ENCODE measurements at regions not wholly inside any gene's neighbourhood (a gene's known extent, or its start where the extent isn't known, plus 50 kb on each side); places are given as distances from the start of the nearest gene placed in this dataset.

DNA sequence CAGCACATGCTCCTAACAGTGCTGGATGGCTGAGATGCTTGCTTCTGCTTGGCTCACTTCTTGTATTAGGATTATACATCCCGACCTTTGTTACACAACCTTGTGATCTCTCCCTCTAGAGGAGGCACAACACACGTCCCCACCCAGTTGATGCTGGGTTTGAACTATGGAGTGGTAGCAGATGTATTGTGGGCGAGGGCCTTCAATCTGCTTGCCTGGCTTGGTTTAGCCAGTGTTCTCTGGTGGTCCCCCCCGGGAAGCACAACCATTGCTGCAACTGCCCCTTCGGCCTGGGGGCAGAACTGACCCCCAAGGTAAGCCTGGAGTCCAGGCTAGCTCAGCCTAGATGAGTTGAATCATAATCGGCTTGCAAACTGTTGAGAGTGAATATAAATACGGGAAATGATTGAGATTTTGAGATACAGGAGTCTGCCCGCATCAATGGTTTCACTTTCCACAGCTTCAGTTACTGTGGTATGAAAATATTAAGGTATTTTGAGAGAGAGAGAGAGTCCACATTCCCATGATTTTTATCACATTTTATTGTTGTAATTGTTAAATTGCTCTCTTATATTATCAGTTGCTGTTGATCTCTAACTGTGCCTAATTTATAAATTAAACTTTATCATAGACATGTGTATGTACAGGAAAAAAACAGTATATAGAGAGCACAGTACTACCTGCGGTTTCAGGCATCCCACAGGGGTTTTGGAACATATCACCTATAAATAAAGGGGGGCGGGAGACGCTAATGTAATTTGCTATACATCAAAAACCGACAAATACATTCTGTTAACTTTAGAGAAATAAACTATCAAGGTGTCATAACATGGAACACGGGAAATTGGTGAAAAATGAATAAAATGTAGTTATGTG is 482.0 kb upstream of the B3GAT1 start:
- DNase-seq (ENCODE audit: extremely low read depth, low read depth): no peak
- no peak for TF ChIP-seq CTCF (IDR thresholded peaks at IDR 0.05; ENCODE audit: low read depth, low read length)

- TF ChIP-seq CTCF (IDR thresholded peaks at IDR 0.05; ENCODE audit: low read depth, low read length): no peak
- DNase-seq (ENCODE audit: extremely low read depth, low read depth): no peak
Measured at GRCh38 chr11:134890446-134890845, 478.4 kb upstream of the B3GAT1 start.

GRCh38 chr11:134889832-134890231 is 477.8 kb upstream of the B3GAT1 start:
- no peak for TF ChIP-seq CTCF (IDR thresholded peaks at IDR 0.05; ENCODE audit: low read depth, low read length)
- no peak for DNase-seq (ENCODE audit: extremely low read depth, low read depth)

DNA sequence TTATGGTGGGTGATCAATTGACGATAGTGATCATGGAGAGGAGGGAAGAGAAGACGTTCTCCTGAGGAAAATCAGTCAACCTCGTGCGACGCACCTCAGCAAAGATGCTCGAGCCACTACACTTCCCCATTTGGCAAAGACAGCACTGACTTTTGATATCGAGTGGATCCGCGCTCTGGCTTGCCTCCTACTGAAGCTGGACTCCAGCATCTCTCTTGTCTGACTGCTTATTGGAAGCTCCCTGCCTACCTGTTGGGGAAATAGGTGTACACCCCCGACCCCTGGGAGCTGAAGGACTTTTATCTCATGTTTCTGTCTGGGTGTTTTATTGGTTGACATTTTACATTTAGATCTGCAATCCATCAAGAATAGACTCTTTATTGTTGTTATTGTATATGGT is 476.8 kb upstream of the B3GAT1 start:
- TF ChIP-seq CTCF (IDR thresholded peaks at IDR 0.05; ENCODE audit: low read depth, low read length): no peak
- no peak for DNase-seq (ENCODE audit: extremely low read depth, low read depth)

DNA sequence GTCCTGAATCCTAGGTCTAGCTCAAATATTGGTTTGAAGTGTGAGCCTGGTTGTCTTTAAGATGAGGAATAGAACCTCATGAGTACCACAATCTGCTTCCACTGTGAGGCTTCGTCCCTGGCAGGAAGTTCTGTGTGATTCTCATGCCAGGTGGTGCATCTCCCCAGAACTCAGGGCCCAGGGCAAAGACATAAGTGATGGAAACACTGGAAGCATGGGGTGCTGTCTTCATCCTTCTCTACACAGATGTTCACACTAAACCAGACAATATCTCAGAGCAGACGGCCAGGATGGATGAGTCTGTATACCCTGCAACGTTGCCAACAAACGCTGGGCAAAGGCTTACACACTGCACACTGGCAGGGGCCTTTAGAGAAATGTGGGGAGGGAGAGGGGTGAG is 475.9 kb upstream of the B3GAT1 start:
- no peak for DNase-seq (ENCODE audit: extremely low read depth, low read depth)
- no peak for TF ChIP-seq CTCF (IDR thresholded peaks at IDR 0.05; ENCODE audit: low read depth, low read length)

GRCh38 chr11:134883484-134883883 is 471.4 kb upstream of the B3GAT1 start:
- TF ChIP-seq CTCF (IDR thresholded peaks at IDR 0.05; ENCODE audit: low read depth, low read length): no peak
- no peak for DNase-seq (ENCODE audit: extremely low read depth, low read depth)

DNA sequence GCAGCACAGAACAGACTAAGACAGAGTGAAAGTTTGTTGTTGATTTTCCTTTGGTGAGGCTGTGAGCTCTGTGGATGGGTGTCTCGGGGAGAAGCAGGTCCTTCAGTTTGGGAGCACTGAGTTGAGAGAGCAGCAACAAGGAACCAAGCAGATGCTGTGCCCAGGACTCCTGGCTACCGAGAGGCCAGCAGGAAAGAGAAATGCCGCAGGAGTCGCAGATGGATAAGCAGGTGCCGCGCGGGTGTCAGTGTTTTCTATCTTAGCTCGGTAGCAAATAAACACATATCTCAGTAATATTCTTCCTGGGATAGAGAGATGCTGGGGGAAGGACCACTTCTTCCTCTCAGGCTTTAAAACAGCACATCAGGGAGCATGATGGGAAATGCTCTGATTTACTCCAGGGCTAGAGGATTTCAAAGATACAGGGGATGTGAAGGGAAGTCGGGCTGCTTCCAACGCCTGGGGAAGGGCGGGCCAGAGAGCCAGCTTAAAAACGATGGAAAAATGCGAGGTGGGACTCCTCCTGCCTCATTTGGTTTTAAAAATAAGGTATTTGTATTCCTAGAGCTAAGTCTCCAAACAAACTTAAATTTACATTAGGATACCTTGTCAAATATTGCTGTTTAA is 470.7 kb upstream of the B3GAT1 start:
- TF ChIP-seq CTCF (IDR thresholded peaks at IDR 0.05; ENCODE audit: low read depth, low read length): no peak
- DNase-seq (ENCODE audit: extremely low read depth, low read depth): no peak
